ENCODE measurements at regions not wholly inside any gene's neighbourhood (a gene's known extent, or its start where the extent isn't known, plus 50 kb on each side); places are given as distances from the start of the nearest gene placed in this dataset.
A peak's percentile ranks its signal among the peaks of the same experiment; 100 is the strongest.
"Not testable (repeated sequence)": the region's sequence is repeated elsewhere in the genome, so short reads cannot be mapped to it uniquely, and the experiment has no call there.

DNA sequence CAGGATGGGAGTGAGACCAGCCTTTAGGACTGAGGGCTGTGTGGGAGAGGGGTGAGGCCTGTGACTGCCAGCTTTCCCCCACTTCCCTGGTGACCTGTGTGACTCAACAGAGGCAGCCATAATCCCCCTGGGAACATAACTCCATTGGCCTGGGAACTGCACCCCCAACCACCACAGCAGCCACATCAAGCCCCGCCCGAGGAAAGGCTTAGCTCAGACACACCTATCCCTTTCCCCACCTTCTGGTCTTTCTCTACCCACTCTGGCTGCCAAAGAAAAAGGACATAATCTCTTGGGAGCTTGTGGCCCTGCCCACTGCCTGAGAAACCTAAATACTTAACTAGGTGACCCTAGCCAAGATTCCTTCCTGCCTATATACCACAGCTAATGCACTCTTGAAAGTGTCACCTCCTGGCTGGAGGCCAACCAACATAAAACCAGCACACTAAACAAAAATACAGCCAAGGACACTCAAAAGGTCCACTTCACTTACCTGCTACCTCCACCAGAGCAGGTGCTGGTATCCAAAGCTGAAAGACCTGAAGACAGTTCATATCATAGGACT lies 406.6 kb upstream of the CAMK1G start:
- DNase-seq (ENCODE audit: extremely low read depth in 1 of 11, low read depth in 9 of 11, low spot score in 4 of 11), result no peak

DNA sequence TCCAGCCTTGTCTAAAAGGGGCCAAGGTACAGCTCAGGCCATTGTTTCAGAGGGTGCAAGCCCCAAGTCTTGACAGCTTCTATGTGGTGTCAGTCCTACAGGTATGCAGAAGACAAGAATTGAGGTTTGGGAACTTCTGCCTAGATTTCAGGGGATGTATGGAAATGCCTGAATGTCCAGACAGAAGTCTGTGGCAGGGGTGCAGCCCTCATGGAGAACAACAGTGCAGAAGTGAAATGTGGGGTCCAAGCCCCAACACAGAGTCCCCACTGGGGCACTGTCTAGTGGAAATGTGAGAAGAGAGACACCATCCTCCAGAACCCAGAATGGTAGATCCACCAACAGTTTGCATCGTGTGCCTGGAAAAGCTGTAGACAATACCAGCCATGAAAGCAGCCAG lies 400.3 kb upstream of the CAMK1G start:
- no peak for DNase-seq (ENCODE audit: extremely low read depth in 1 of 11, low read depth in 9 of 11, low spot score in 4 of 11)

DNA sequence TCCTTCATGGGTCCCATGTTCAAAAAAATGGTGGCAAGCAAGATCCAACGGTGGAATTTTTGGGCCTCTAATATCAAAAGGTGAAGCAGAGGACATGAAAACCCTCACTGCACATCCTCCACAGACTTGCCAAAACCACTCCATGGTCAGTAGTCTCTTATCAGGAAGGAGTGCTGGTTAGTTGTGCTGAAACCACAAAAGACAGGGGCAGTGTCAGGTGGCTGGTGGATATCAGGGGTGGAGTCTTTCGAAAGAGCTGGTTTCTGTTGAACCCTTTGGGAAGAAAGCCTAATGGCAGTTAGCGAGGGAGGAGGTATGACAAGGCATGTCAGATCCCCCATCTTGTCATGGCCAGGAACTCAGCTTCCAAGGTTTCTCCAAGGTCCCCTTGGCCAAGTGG lies 395.9 kb upstream of the CAMK1G start:
- no peak for DNase-seq (ENCODE audit: extremely low read depth in 1 of 11, low read depth in 9 of 11, low spot score in 4 of 11)

GRCh38 chr1:209190591-209191261 lies 392.8 kb upstream of the CAMK1G start:
- DNase-seq (ENCODE audit: extremely low read depth in 1 of 11, low read depth in 9 of 11, low spot score in 4 of 11), result peak in 8 of 11 donors; percentile 32 to 49 (median 42)

GRCh38 chr1:209191262-209191634 lies 392.3 kb upstream of the CAMK1G start:
- no peak for DNase-seq (ENCODE audit: extremely low read depth in 1 of 11, low read depth in 9 of 11, low spot score in 4 of 11)

GRCh38 chr1:209196140-209196539 lies 387.4 kb upstream of the CAMK1G start:
- no peak for DNase-seq (ENCODE audit: extremely low read depth in 1 of 11, low read depth in 9 of 11, low spot score in 4 of 11)

DNA sequence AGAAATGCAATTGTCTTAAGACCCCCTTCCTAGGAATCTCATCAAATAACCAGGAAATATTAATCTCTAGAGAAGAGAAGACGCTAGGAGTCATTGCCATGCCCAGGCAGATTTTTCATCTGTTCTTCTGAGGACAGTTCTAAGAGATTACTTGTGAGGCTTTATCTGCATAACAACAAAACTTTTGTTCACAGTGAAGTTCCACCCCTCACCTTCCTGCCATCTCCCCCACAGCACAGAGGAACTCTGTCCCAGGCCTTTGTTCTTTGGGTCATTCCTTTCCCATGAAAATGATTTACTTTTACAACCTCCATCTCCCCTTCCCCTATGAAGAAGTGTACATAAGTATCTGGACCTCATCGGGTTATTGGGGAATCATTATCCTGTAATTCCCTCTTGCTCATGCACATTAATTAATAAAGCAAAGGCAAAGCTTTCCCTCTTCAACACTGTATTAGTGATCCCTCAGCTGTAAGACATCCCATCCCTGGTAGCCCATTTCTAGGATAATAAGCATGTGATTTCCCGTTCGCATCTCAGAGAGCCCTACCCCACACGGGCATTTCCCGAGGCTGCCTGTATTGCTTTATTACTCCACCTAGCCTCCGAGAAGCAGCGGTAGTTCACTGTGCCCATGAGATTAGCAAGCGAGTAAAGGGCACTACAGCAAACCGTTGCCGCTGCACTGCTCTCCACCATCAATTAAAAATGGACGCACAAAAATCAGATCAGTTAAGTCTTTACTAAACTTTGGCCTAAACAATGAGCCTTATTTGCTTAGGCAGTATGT lies 384.4 kb upstream of the CAMK1G start:
- no peak for DNase-seq (ENCODE audit: extremely low read depth in 1 of 11, low read depth in 9 of 11, low spot score in 4 of 11)

- no peak for DNase-seq (ENCODE audit: extremely low read depth in 1 of 11, low read depth in 9 of 11, low spot score in 4 of 11)
Observed at GRCh38 chr1:209199822-209200221, 383.7 kb upstream of the CAMK1G start.

GRCh38 chr1:209202321-209202720 lies 381.2 kb upstream of the CAMK1G start:
- DNase-seq (ENCODE audit: extremely low read depth in 1 of 11, low read depth in 9 of 11, low spot score in 4 of 11), result not testable (repeated sequence)

- DNase-seq (ENCODE audit: extremely low read depth in 1 of 11, low read depth in 9 of 11, low spot score in 4 of 11), result peak in 5 of 11 donors; percentile 35 to 73 (median 42)
Observed at GRCh38 chr1:209202830-209203532, 380.5 kb upstream of the CAMK1G start.

DNA sequence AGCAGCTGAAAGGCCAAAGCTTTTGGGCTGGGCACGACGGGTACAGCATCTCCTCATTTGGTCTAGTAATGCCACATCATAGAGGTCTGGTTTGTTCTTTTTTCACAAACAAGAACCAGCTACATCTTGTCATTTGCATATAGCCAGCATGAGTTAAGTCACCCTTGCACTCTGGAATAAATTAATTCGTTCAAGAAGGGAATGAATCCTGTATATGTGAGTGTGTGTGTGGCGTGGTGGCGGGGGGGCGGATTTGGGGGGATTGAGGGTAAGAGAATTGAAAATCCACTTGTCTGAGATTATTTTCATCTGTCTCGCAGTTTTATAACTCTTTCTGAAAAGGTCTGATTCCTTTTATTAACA lies 380.0 kb upstream of the CAMK1G start:
- no peak for DNase-seq (ENCODE audit: extremely low read depth in 1 of 11, low read depth in 9 of 11, low spot score in 4 of 11)

- no peak for DNase-seq (ENCODE audit: extremely low read depth in 1 of 11, low read depth in 9 of 11, low spot score in 4 of 11)
Observed at GRCh38 chr1:209205039-209205438, 378.5 kb upstream of the CAMK1G start.

DNA sequence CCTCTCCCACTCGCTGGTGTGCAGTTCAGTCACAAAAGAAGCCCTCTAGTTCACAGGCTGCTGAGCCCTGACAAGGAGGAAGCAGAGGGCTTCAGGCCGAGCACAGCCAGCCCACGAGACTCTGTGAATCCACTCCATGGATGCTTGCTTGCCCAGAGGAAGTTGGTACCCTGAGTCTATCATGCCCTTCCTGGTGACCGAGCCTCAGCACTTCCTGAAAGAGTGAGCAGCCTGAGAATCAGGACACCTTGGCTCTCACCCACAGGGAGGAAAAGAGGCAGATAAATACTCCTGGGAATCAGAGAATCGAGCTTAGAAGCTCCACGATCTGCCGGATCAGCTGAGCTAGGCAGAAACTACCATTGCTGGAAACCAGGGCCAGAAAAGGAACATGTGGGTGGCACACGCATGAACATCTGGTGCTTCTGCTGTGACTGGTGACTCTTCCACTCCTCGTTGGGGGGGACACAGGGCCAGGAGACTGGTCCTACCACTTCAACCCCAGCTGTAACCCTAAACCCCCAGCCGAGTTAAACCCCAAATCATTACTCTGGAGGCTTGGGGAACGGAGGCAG lies 376.3 kb upstream of the CAMK1G start:
- no peak for DNase-seq (ENCODE audit: extremely low read depth in 1 of 11, low read depth in 9 of 11, low spot score in 4 of 11)

DNA sequence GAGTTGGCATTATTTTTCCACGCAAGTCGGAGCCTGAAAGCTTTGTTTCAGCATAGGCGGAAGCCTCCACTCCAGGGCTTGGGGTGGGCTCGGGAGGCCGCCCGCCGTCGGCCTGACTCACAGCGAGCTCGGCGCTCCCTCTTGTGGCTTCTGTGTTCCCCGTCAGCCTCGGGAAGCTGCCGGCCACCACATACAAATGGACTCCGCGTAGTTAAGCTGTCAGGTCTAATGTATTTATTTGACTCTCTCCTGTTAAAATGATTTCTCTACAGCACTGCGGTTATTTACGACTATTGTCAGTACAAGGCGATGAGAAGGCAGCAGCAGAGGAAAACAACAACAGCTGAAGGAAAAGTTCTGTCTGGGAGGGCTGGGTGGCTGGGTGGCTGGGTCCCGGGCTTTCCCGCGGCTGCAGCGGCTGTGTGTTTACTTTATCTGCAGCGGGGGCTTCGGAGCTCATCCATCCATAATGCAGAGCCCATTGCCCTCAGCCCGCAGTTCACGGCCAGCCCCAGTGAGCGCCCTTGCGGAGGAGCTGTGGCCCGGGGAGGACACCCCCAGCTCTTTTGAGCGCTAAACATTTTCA lies 375.7 kb upstream of the CAMK1G start:
- peak; percentile 67 to 86 (median 81) for DNase-seq (ENCODE audit: extremely low read depth in 1 of 11, low read depth in 9 of 11, low spot score in 4 of 11)

- no peak for DNase-seq (ENCODE audit: extremely low read depth in 1 of 11, low read depth in 9 of 11, low spot score in 4 of 11)
Observed at GRCh38 chr1:209208648-209209047, 374.9 kb upstream of the CAMK1G start.

- no peak for DNase-seq (ENCODE audit: extremely low read depth in 1 of 11, low read depth in 9 of 11, low spot score in 4 of 11)
Observed at GRCh38 chr1:209213989-209214388, 369.5 kb upstream of the CAMK1G start.

GRCh38 chr1:209215826-209216225 lies 367.7 kb upstream of the CAMK1G start:
- DNase-seq (ENCODE audit: extremely low read depth in 1 of 11, low read depth in 9 of 11, low spot score in 4 of 11), result no peak

- DNase-seq (ENCODE audit: extremely low read depth in 1 of 11, low read depth in 9 of 11, low spot score in 4 of 11), result no peak
Observed at GRCh38 chr1:209218113-209218512, 365.4 kb upstream of the CAMK1G start.

GRCh38 chr1:209218981-209219380 lies 364.5 kb upstream of the CAMK1G start:
- no peak for DNase-seq (ENCODE audit: extremely low read depth in 1 of 11, low read depth in 9 of 11, low spot score in 4 of 11)
